ENCODE measurements at regions not wholly inside any gene's neighbourhood (a gene's known extent, or its start where the extent isn't known, plus 50 kb on each side); places are given as distances from the start of the nearest gene placed in this dataset.

- no peak for DNase-seq
These were observed 161.5 kb downstream of the NXNL2 start for GRCh38 chr9:88696501-88696900.

GRCh38 chr9:88697764-88698432 is 162.9 kb downstream of the NXNL2 start:
- no peak for DNase-seq

- no peak for DNase-seq
These were observed 168.0 kb downstream of the NXNL2 start for GRCh38 chr9:88702985-88703384.

- no peak for DNase-seq
These were observed 171.5 kb downstream of the NXNL2 start for GRCh38 chr9:88706193-88707113.

- DNase-seq: no peak
These were observed 175.5 kb downstream of the NXNL2 start for GRCh38 chr9:88710449-88710848.

GRCh38 chr9:88711719-88712118 is 176.7 kb downstream of the NXNL2 start:
- no peak for DNase-seq

- no peak for DNase-seq
These were observed 177.5 kb downstream of the NXNL2 start for GRCh38 chr9:88712484-88712883.

- no peak for DNase-seq
These were observed 178.0 kb downstream of the NXNL2 start for GRCh38 chr9:88713010-88713409.

GRCh38 chr9:88716596-88717290 is 181.8 kb downstream of the NXNL2 start:
- no peak for DNase-seq

- DNase-seq: no peak
These were observed 186.0 kb downstream of the NXNL2 start for GRCh38 chr9:88721025-88721424.

- DNase-seq: no peak
These were observed 186.7 kb downstream of the NXNL2 start for GRCh38 chr9:88721495-88722279.

GRCh38 chr9:88722753-88723152 is 187.8 kb downstream of the NXNL2 start:
- DNase-seq: no peak

- DNase-seq: no peak
These were observed 188.8 kb downstream of the NXNL2 start for GRCh38 chr9:88723751-88724150.

- DNase-seq: no peak
These were observed 189.4 kb downstream of the NXNL2 start for GRCh38 chr9:88724331-88724730.

- DNase-seq: no peak
These were observed 190.5 kb downstream of the NXNL2 start for GRCh38 chr9:88725300-88726019.

GRCh38 chr9:88726803-88727202 is 191.8 kb downstream of the NXNL2 start:
- DNase-seq: no peak

- no peak for DNase-seq
These were observed 195.8 kb downstream of the NXNL2 start for GRCh38 chr9:88730780-88731179.

- no peak for DNase-seq
These were observed 197.2 kb downstream of the NXNL2 start for GRCh38 chr9:88732128-88732527.

GRCh38 chr9:88733651-88734421 is 198.9 kb downstream of the NXNL2 start:
- no peak for DNase-seq

- no peak for DNase-seq
These were observed 199.5 kb downstream of the NXNL2 start for GRCh38 chr9:88734527-88734926.

- no peak for DNase-seq
These were observed 201.2 kb downstream of the NXNL2 start for GRCh38 chr9:88736136-88736637.

Measured in NCI-H1694 treated with DMSO at 0.1 percent for 48 hours (cell line).